ENCODE measurements at regions not wholly inside any gene's neighbourhood (a gene's known extent, or its start where the extent isn't known, plus 50 kb on each side); places are given as distances from the start of the nearest gene placed in this dataset.

DNA sequence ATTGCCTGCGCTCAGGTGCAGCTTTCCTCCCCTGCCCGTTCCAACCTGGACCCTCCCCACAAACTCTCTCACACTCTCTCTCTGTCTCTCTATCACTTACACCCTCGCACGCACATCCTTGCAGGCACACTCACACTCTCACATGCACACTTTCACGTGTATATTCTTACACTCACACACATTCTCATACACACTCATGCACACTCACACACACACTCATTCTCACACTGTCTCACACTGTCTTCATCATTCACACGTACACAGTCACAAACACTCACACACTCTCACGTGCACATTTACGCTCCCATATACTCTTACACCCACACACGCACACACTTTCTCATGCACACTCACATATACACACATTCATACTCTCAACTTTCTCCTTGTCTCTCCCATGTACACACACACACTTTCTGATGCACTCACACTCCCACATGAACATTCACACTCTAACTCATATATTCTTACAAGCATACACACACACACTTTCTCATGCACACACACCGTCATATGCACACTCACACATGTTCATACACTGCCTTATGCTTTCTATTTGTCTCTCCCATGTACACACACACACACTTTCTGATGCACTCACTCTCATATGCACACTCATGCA lies 229.3 kb downstream of the SNX18 start:
- no peaks in the 10 kb centered on the region for H3K9me3 Mint-ChIP-seq
- H3K4me1 Mint-ChIP-seq, result peaks cover 11 to 16% (median 12%) of the 10 kb centered on the region in 3 donors
- H3K27ac Mint-ChIP-seq, result no peak overlapping the region
- peaks cover 3% of the 10 kb centered on the region for H3K27me3 Mint-ChIP-seq
- no peak overlapping the region for H3K4me3 Mint-ChIP-seq
- H3K36me3 Mint-ChIP-seq, result no peaks in the 10 kb centered on the region

DNA sequence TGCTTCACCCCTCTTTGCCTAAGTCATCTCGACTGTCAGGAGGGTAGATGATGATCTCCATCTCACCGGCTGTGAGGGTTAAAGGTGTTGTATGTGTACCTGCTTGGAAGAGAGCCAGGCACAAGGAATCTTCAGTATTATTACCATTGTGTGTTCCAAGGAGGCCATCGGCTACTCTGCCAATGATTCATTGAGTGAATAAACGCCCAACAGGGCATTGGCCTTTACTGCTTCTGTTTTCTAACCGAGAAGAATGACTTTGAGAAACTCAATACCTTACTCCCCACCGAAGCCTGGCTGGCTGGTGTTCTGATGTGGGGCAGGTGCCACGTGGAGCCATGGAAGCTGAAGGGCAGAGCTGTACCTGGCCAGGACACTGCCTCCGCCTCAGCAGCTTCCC lies 228.8 kb downstream of the SNX18 start:
- Mint-ChIP-seq H3K4me1 (peaks cover 11 to 16% (median 15%) of the 10 kb centered on the region in 3 donors), H3K36me3 (peaks cover 2% of the 10 kb centered on the region), H3K27me3 (peaks cover 3% of the 10 kb centered on the region), H3K9me3 (no peaks in the 10 kb centered on the region), H3K4me3 (no peak overlapping the region), H3K27ac (no peak overlapping the region)

DNA sequence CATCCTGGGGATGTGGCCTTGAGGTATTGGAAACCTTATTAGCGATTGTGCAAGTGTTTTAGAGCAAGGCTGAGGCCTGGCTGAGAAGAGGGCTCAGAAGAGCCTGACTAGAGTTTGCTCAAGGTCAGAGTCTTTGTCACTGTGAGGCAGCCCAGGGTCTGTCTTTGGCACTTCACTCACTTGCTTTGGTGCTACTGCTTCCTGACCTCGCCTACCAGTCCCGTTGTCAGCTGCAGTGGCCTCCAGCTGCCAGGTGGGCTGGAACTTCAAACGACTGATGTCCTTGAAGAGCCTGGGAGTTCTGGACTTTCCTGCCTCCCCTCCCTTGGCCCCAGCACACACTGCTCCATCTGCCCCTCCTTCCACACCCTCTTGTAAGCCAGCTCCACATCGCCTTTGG lies 228.0 kb downstream of the SNX18 start:
- H3K27ac Mint-ChIP-seq, result no peak overlapping the region
- H3K36me3 Mint-ChIP-seq, result peaks cover 2% of the 10 kb centered on the region
- H3K27me3 Mint-ChIP-seq, result peaks cover 3% of the 10 kb centered on the region
- no peaks in the 10 kb centered on the region for H3K9me3 Mint-ChIP-seq
- peaks cover 11 to 16% (median 16%) of the 10 kb centered on the region in 3 donors for H3K4me1 Mint-ChIP-seq
- no peak overlapping the region for H3K4me3 Mint-ChIP-seq

DNA sequence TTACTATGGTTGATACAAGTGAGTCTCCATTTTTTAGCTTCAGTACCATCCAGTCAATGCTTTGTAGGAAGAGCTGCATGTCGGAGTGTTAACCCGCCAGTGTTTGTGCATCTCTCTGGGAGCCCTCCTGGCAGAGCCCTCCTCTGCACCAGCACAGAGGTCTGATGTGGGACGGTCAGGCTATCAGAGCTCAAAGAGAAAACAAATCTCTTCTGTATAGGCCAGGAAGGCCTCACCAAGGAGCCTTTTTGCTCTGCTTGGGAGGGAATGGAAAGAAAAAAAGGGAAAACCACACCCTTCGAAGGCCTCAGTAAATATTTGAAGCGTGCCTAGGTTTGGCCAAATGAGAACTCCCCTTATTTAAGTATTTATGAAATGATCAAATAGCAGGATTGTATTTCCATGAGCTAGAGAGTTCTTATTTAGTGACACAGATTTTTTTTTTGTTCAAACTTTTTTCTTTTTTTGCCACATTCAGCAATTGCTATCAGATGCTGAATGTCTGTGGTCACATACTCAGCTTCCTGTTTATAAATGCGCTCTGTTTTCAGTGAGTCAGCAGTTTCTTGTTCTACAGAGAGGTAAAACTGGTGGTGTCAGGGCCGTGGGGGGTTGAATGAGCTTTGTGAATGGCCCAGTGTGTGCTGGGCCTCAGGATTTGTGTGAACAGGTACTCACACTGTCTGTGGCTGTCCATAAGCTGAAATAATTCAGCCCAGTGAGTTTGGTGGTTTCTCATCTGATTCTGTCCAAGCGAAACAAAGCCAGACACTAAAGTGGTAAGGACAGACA lies 226.6 kb downstream of the SNX18 start:
- peaks cover 2% of the 10 kb centered on the region for H3K36me3 Mint-ChIP-seq
- peaks cover 0 to 3% (median 0%) of the 10 kb centered on the region in 3 donors for H3K9me3 Mint-ChIP-seq
- peak overlapping the region in 2 of 4 donors; percentile 65 to 70 for H3K4me3 Mint-ChIP-seq
- H3K27me3 Mint-ChIP-seq, result peaks cover 7% of the 10 kb centered on the region
- peaks cover 11 to 18% (median 15%) of the 10 kb centered on the region in 3 donors for H3K4me1 Mint-ChIP-seq
- peak overlapping the region in 2 of 3 donors; percentile 29 to 50 for H3K27ac Mint-ChIP-seq

DNA sequence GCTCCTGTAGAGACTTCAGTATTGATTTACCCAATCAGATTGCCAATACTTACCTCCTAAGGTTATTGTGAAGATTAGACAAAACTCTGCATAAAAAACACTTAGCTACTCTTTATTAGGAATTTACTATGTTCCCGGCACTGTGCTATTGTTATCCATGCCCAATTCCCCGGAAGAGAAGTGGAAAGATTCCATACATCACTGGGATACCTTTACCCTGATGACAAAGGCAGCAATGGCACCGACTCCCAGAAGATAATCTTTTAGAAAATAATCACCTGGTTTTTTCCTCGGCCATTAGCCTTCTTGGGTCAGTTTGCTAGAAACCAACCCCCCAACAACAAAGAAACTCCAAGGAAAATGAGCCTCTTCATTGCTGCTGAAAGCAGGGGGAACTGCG lies 226.0 kb downstream of the SNX18 start:
- H3K36me3 Mint-ChIP-seq, result peaks cover 2% of the 10 kb centered on the region
- peak overlapping the region in 1 of 4 donors; percentile 39 for H3K4me3 Mint-ChIP-seq
- H3K27me3 Mint-ChIP-seq, result peaks cover 7% of the 10 kb centered on the region
- H3K4me1 Mint-ChIP-seq, result peaks cover 11 to 20% (median 15%) of the 10 kb centered on the region in 3 donors
- H3K9me3 Mint-ChIP-seq, result peaks cover 0 to 4% (median 1%) of the 10 kb centered on the region in 3 donors
- H3K27ac Mint-ChIP-seq, result no peak overlapping the region

DNA sequence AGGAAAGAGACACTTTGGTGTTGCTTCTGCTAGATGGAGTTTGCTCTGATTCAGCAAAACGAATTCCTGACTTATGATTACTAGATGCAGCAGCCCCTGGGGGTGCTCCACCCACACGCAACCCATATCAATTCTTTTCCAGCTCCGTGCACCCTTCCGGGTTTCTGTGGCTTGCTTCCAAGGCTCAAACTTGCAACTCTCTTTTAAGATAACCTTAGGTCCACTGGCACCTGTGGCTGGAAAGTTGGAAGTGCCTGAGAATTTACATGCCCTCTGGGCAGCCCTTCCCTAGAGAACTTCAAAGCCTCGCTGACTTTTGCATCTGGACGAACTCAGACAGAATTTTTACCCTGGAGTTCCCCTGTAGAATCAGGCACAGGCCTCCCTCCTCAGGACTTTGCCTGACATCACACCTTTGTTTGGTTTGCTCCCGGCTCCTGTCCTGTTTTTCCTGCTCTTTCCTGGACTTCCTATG lies 224.9 kb downstream of the SNX18 start:
- peaks cover 9% of the 10 kb centered on the region for H3K27me3 Mint-ChIP-seq
- peak overlapping the region in 1 of 4 donors; percentile 37 for H3K4me3 Mint-ChIP-seq
- no peak overlapping the region for H3K27ac Mint-ChIP-seq
- peaks cover 11 to 22% (median 15%) of the 10 kb centered on the region in 3 donors for H3K4me1 Mint-ChIP-seq
- peaks cover 0 to 5% (median 4%) of the 10 kb centered on the region in 3 donors for H3K9me3 Mint-ChIP-seq
- H3K36me3 Mint-ChIP-seq, result peaks cover 2% of the 10 kb centered on the region

DNA sequence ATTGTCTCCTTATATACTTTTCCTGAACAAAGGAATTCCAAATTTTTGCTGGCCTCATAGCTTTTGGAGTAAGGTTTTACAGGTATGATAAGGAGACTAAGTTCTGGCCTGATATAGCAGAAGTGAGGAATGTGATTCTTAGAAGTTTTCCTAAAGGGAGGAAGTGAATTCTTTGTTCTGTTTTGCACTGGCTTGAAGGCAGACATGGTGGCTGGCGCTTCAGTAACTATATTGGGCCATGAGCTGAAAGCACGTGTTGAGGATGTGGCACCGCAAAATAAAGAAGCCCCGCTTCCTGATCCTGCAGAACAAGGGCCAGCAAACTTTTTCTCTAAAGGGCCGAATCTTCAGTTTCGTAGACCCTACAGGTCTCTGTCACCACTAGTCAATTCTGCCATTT lies 224.2 kb downstream of the SNX18 start:
- H3K9me3 Mint-ChIP-seq, result peaks cover 0 to 5% (median 4%) of the 10 kb centered on the region in 3 donors
- peaks cover 2% of the 10 kb centered on the region for H3K36me3 Mint-ChIP-seq
- H3K4me1 Mint-ChIP-seq, result peaks cover 11 to 22% (median 15%) of the 10 kb centered on the region in 3 donors
- no peak overlapping the region for H3K4me3 Mint-ChIP-seq
- no peak overlapping the region for H3K27ac Mint-ChIP-seq
- H3K27me3 Mint-ChIP-seq, result peaks cover 9% of the 10 kb centered on the region

DNA sequence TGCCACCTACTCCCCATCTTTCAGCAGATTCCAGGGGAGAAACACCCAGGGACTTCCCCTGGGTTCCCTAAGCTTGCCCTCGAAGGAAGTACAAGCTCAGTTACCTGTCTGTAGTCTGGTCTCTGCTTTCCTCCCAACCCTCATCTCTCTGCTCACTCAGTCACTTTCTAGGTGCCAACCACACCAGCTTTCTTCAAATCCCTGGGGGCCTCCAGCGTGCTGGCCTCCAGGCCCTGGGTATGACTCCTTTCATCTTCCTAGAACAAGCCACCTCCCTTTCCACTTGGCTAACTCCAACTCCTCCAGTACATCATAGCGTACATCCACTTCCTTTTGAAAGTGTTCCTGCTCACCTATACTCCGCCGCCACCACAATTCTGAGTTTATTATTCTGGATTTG lies 222.6 kb downstream of the SNX18 start:
- Mint-ChIP-seq H3K27me3 (peaks cover 9% of the 10 kb centered on the region), H3K4me1 (peaks cover 11 to 22% (median 15%) of the 10 kb centered on the region in 3 donors)

DNA sequence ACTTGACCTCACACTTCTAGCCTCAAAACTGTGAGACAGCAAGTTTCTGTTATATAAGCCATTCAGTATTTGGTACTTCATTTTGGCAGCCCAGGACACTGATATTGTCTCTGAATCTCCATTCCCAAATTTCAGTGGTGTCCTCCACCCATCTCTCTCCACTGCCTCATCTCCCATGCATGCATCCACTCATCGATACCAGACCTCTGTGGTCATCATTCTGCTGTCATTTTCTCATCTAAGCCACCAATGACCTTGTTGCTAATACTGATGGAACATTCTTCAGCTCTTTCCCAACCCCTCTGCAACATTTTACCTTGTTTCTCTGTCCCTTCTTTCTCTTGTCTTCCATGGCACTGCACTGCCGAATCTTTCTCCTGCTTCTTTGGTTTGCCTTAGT lies 221.8 kb downstream of the SNX18 start:
- H3K27ac Mint-ChIP-seq, result no peak overlapping the region
- peaks cover 8 to 19% (median 12%) of the 10 kb centered on the region in 3 donors for H3K4me1 Mint-ChIP-seq
- peaks cover 6% of the 10 kb centered on the region for H3K27me3 Mint-ChIP-seq
- H3K36me3 Mint-ChIP-seq, result peaks cover 2% of the 10 kb centered on the region
- H3K4me3 Mint-ChIP-seq, result no peak overlapping the region
- H3K9me3 Mint-ChIP-seq, result peaks cover 0 to 5% (median 4%) of the 10 kb centered on the region in 3 donors

More for the DNA sequence above, 222.6 kb downstream of the SNX18 start:
- Mint-ChIP-seq H3K9me3 (peaks cover 0 to 5% (median 4%) of the 10 kb centered on the region in 3 donors), H3K4me3 (no peak overlapping the region), H3K36me3 (peaks cover 2% of the 10 kb centered on the region), H3K27ac (no peak overlapping the region)

DNA sequence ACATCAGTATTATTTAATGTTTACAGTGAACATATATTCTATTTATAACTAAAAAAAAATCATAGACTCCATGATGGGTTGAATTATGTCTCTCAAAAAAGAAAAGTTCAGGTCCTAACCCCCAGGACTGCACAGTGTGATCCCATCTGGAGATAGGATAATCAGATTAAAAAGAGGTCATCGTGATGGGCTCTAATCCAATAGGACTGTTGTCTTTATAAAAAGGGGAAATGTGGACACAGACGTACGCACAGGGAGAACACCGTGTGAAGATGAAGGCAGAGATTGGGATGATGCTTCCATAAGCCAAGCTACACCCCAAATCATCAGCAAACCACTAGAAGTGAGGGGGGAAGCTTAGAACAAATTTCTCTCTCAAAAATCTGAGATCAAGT lies 221.4 kb downstream of the SNX18 start:
- H3K9me3 Mint-ChIP-seq, result peaks cover 0 to 5% (median 4%) of the 10 kb centered on the region in 3 donors
- peaks cover 4 to 15% (median 8%) of the 10 kb centered on the region in 3 donors for H3K4me1 Mint-ChIP-seq
- H3K36me3 Mint-ChIP-seq, result peaks cover 2% of the 10 kb centered on the region
- H3K27ac Mint-ChIP-seq, result peak overlapping the region in 1 of 3 donors; percentile 8
- no peak overlapping the region for H3K4me3 Mint-ChIP-seq
- H3K27me3 Mint-ChIP-seq, result peaks cover 6% of the 10 kb centered on the region

DNA sequence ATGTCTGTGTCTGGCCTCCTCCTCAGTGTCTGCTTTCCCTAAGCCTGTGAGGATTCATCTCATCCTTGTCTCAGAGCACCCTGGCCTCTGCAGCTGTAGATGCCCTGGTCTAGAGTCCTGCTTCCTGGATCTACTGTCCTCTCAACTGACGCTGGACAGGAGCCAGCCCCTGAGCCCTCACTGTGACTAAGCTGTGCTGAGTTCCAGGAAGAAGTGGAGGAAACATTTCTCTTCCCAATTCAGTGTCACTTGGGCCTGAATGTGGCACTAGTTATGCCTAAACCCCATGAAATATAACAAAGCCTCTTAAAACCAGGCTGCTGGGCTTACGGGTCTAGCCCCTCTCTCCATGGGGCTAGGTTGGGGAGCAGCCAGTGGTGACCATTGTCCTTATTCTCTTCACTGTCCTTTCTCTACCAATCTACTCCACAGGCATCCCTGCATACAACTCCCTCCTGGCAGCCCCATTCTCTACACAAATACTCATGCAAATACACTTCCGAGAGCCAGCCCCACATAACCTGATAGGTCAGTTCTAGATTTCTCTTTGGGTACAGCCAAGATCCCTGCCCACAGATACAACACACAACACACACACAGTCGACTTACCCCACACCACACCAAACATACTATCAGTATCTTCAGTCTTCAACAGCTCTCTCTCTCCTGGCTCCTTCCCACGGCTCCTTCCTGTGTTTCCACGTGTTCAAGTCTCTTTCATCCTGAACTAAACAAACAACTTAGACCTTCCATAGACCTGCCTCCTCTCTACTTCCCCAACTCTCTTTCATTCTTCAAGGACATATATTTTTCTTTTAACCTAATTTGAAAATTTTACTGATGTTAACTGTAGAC lies 220.8 kb downstream of the SNX18 start:
- Mint-ChIP-seq H3K27ac (peak overlapping the region in 1 of 3 donors; percentile 8), H3K9me3 (peaks cover 0 to 5% (median 4%) of the 10 kb centered on the region in 3 donors), H3K27me3 (peaks cover 6% of the 10 kb centered on the region), H3K4me3 (no peak overlapping the region), H3K4me1 (peaks cover under 1 to 11% (median 7%) of the 10 kb centered on the region in 3 donors), H3K36me3 (peaks cover 2% of the 10 kb centered on the region)

DNA sequence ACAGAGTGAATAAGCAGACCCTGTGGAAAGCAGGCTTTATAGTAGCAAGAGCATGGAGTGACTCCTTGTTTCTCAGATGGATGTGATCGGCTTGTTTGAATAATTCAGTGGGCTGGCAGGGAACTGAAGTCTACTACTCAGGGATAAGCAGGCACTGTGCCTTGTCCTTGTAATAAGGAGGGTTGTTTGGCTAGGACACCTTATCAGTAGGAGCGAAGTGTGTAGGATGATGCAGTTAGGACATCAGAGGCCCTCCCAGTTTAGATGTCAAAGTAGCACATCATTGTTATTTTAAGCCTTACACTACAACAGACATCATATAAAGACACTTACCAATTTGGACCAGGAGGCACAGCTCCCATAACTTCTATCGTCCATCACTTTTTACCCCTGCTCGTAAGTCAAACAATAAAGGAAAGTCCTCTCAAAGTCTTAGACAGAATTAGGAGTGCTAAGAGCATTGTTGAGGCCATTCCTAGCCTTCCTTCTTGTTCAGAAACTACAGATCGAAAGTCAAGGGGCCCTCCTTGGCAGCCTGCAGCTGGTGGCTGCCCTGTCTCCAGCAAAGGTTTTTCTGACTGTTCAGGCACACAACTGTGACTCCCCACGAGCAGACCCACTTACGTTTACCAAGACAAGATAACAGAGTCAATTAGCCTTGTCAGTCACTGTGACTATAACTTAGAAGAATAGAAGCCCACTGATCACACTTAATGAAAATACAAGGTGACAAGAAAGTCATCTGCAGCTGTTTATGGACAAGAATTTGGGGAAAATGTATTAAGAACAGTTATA lies 218.6 kb downstream of the SNX18 start:
- Mint-ChIP-seq H3K27me3 (peaks cover 6% of the 10 kb centered on the region), H3K27ac (no peak overlapping the region), H3K4me3 (no peak overlapping the region), H3K36me3 (no peaks in the 10 kb centered on the region), H3K9me3 (peaks cover 0 to 5% (median 4%) of the 10 kb centered on the region in 3 donors), H3K4me1 (peaks cover 5 to 6% (median 6%) of the 10 kb centered on the region in 3 donors)

DNA sequence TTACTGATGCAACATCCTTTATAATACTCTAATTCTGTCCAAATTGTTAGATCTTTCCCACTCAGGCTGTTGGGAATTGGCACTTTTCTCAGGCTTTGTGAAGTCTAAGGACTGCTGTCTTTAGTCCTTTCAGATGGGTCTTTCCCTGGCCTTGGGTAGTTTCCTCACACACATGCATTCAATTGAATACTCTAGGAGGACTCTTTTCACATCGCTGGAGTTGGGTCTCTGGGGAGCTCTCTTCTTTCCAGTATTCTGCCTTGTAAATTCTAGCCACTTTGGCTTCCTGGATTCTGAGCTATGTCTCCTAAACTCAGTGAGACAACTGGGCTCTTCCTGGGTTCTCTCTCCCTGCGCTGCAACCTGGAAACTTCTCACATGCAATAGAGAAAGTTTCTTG lies 215.5 kb downstream of the SNX18 start:
- Mint-ChIP-seq H3K9me3 (no peaks in the 10 kb centered on the region), H3K27me3 (no peaks in the 10 kb centered on the region), H3K4me3 (no peak overlapping the region), H3K36me3 (no peaks in the 10 kb centered on the region), H3K4me1 (peaks cover 0 to 6% (median 0%) of the 10 kb centered on the region in 3 donors), H3K27ac (no peak overlapping the region)

DNA sequence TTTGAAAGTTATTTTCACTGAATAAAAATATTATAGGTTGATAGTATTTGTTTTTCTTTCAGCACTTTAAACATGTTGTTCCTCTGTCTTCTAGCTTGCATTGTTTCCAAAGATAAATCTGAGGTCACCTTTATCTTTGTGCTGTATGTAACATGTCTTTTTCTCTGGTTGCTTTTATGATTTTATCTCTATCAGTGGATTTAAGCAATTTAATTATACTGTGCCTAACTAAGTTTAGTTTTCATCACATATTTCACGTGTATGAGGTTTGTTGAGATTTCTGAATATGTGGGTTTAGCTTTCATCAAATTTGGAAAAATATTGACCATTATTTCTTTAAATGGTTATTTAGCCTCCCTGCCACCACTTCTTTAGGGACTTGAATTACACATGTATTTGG lies 214.5 kb downstream of the SNX18 start:
- Mint-ChIP-seq H3K4me1 (peaks cover 0 to 6% (median 0%) of the 10 kb centered on the region in 3 donors), H3K9me3 (no peaks in the 10 kb centered on the region), H3K27ac (no peak overlapping the region), H3K27me3 (no peaks in the 10 kb centered on the region), H3K36me3 (peaks cover 1% of the 10 kb centered on the region), H3K4me3 (no peak overlapping the region)

Data from IgD-negative memory B cell (primary cell).